SK-N-MC (cell line): ENCODE measurements at regions not wholly inside any gene's neighbourhood (a gene's known extent, or its start where the extent isn't known, plus 50 kb on each side); places are given as distances from the start of the nearest gene placed in this dataset.

Experiments used
- DNase-seq: peaks from one replicate; pipeline ENCODE4 v3.0.0-alpha.2; 2011; ENCODE audit warnings: low read depth, low spot score
- H3K27ac ChIP-seq: fragments of 200-600 bp; sonication (generic); 2 replicates; pipeline ENCODE4 v1.5.1; 2016; ENCODE audit warnings: mixed run types
- H3K36me3 ChIP-seq: fragments of 200-600 bp; sonication (generic); 2 replicates; pipeline ENCODE4 v1.6.1; 2017; ENCODE audit warnings: antibody characterized with exemption, low read length, mixed read lengths; ENCODE audit not compliant: insufficient read depth
- H3K4me3 ChIP-seq: fragments of 200-600 bp; sonication (generic); 2 replicates; pipeline ENCODE4 v1.5.1; 2016
- H3K9ac ChIP-seq: fragments of 200-600 bp; sonication (generic); 2 replicates; pipeline ENCODE4 v1.8.0; 2017; ENCODE audit warnings: mixed run types, mixed read lengths; ENCODE audit not compliant: insufficient read length
- H3K9me3 ChIP-seq: fragments of 200-600 bp; sonication (generic); 2 replicates; pipeline ENCODE4 v1.6.1; 2017; ENCODE audit warnings: low read depth, mild to moderate bottlenecking, antibody characterized with exemption, low read length, moderate library complexity, mixed read lengths
- EZH2 ChIP-seq: fragments of 200-600 bp; sonication (generic); IDR thresholded peaks from one replicate; pipeline ENCODE4 v1.6.1; 2017; ENCODE audit warnings: antibody characterized with exemption
- FOXP2 ChIP-seq: optimal IDR thresholded peaks from 2 replicates; pipeline ENCODE3; 2011; ENCODE audit warnings: mild to moderate bottlenecking, moderate library complexity; ENCODE audit not compliant: insufficient read depth; ENCODE audit errors: extremely low read length, control extremely low read depth
- POLR2AphosphoS5 ChIP-seq: IDR thresholded peaks from 2 replicates; pipeline ENCODE4 v1.6.1; 2012; ENCODE audit warnings: mild to moderate bottlenecking, low read depth, low read length, borderline replicate concordance

GRCh38 chr3:181362378-181362777 is 349.3 kb upstream of the SOX2 start:
- Histone ChIP-seq H3K4me3 (no peak overlapping the region), H3K27ac (no peak overlapping the region), H3K9me3 (no peaks in the 10 kb centered on the region), H3K36me3 (no peaks in the 10 kb centered on the region), H3K9ac (no peak overlapping the region)
- DNase-seq, result no peak
- TF ChIP-seq FOXP2, result no peak
- TF ChIP-seq EZH2, result no peak
- TF ChIP-seq POLR2AphosphoS5, result no peak

DNA sequence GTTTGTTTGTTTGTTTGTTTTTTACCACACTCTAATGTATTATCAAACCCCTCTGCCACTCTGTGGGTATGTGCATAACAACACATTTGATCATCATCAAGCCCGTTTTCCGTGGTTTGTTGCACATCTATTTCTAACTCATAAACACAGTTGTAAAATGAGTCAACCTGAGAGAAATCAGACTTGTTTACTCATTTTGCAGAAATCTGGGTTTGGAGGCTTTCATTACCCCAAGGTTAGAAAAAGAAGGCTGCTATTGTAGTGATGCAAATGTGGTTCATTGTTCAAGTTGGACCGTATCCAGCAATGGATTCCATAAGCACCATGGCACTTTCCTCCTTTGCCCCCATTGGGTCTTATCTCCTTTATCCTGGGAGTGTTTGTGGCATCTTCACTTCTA is 353.2 kb upstream of the SOX2 start:
- H3K27ac ChIP-seq, result no peak overlapping the region
- H3K9me3 ChIP-seq, result no peaks in the 10 kb centered on the region
- TF ChIP-seq EZH2, result no peak
- no peak for TF ChIP-seq FOXP2
- TF ChIP-seq POLR2AphosphoS5, result no peak
- H3K36me3 ChIP-seq, result no peaks in the 10 kb centered on the region
- no peak overlapping the region for H3K4me3 ChIP-seq
- H3K9ac ChIP-seq, result no peak overlapping the region
- DNase-seq, result no peak

DNA sequence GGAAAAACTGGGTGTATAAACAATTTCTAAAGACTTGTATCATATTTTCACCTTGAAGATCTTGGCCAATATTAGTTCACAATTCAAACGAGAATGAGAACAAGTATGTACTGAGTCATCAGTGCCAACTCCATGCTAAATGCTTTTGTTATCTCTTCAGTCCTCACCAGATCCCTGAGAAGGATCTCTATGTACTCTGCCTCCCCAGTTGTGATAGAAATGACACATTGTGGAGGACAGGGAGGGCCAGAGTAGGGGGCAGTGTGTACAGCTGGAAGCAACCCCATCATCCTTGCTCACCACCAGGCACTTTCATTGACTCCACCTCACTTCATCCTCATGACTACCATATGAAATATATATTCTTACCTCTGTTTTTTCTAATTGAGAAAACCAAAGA is 353.7 kb upstream of the SOX2 start:
- Histone ChIP-seq H3K27ac (no peak overlapping the region), H3K4me3 (no peak overlapping the region), H3K9ac (no peak overlapping the region), H3K9me3 (no peaks in the 10 kb centered on the region), H3K36me3 (no peaks in the 10 kb centered on the region)
- TF ChIP-seq EZH2, result no peak
- TF ChIP-seq FOXP2, result no peak
- no peak for TF ChIP-seq POLR2AphosphoS5
- no peak for DNase-seq

DNA sequence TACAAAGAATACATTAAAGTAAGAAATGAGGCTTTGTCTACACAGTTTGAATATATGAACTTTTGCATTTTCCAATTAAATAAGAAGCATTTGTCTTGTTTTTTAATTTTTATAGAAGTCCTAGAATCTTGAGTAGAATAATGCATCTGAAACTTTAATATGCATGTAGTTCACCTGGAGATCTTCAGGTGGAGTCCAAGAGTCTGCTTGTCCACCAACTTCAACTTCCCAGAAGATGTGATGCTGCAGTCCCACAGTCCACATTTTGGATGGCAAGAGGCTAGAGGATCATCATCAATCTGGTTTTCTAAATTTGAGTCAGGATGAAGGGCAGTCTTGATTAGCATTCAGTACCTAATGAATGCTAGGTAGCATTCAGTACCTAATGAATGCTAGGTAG is 357.6 kb upstream of the SOX2 start:
- Histone ChIP-seq H3K36me3 (no peaks in the 10 kb centered on the region), H3K9ac (no peak overlapping the region), H3K4me3 (no peak overlapping the region), H3K9me3 (no peaks in the 10 kb centered on the region), H3K27ac (no peak overlapping the region)
- no peak for DNase-seq
- TF ChIP-seq EZH2, result no peak
- TF ChIP-seq POLR2AphosphoS5, result no peak
- TF ChIP-seq FOXP2, result no peak

GRCh38 chr3:181344331-181344730 is 354.8 kb upstream of the DNAJC19 start:
- DNase-seq, result no peak
- TF ChIP-seq POLR2AphosphoS5 (no peak), EZH2 (no peak), FOXP2 (no peak)
- Histone ChIP-seq H3K9ac (no peak overlapping the region), H3K9me3 (no peaks in the 10 kb centered on the region), H3K4me3 (no peak overlapping the region), H3K36me3 (no peaks in the 10 kb centered on the region), H3K27ac (no peak overlapping the region)

DNA sequence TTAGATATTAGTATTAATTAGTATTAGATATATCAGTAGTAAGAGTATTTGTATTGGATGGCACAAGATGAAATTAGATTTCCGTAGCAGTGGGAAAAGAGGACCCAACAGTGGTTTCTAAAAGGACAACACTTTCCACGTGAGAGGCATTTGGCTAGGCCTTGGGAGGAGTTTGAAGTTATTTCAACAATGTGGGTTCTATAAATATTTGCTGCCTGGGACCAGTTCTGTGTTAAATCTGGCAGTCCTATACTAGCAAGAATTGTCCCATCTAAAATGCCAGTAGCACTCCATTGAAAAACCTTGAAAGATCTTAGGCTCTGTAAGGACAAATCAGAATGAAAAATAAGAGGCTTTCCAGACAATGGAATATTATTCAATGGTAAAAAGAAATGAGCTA is 347.1 kb upstream of the DNAJC19 start:
- H3K9me3 ChIP-seq, result no peaks in the 10 kb centered on the region
- TF ChIP-seq EZH2 (no peak), POLR2AphosphoS5 (no peak), FOXP2 (no peak)
- no peak overlapping the region for H3K27ac ChIP-seq
- no peaks in the 10 kb centered on the region for H3K36me3 ChIP-seq
- no peak overlapping the region for H3K9ac ChIP-seq
- H3K4me3 ChIP-seq, result no peak overlapping the region
- DNase-seq, result no peak

DNA sequence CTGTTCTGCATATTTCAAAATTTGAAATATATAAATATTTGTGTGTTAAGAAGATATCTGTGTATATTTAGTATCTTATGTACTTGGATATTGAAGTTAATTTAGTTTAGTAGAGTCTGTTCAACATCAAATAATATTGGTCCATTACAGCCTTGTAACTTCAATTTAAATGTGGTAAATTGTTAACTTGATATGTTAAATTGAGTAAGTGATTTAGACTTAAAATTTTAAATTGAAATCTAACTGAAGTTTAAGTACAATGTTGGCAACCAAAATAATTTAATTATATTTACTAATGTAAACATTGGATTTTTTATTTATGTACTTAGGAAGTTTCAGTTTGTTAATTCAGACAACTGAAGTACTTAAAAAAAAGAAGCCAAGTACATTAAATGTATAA is 343.9 kb upstream of the DNAJC19 start:
- no peaks in the 10 kb centered on the region for H3K9me3 ChIP-seq
- no peaks in the 10 kb centered on the region for H3K36me3 ChIP-seq
- TF ChIP-seq FOXP2 (no peak), POLR2AphosphoS5 (no peak), EZH2 (no peak)
- no peak for DNase-seq
- no peak overlapping the region for H3K27ac ChIP-seq
- H3K4me3 ChIP-seq, result no peak overlapping the region
- H3K9ac ChIP-seq, result no peak overlapping the region

DNA sequence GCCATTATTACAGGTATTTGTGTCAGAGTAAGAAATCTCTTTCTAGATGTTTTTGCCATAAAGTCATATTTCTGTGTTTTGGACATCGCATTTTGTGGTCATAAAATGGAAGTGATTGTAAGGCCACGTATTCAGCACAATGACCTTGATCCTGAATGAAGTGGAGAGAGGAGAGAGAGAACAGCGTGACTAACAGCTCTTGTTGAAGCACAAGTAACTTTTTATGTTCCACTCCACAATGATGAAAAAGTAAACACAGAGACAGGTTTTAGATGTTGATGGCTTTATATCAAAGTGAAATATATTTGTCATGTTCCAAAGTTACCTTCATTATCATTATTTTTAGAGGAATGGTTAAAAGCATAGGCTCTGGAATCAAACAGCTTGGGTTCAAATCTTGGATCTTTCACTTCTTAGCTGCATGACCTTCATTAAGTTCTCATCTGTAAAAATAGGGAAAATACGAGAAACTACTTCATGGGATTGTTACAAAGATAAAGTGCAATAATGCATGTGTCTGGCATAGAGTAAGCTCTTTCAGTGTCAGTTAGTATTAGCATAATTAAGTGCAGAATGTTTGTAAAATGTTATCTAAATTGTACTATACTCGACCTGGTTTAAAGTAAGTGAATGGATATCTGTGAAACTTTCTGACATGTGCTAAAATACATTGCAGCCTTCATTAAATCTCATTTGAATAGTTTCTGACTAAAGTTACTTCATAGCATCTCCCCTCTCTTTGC is 341.5 kb upstream of the DNAJC19 start:
- Histone ChIP-seq H3K4me3 (no peak overlapping the region), H3K27ac (no peak overlapping the region), H3K9ac (no peak overlapping the region), H3K9me3 (no peaks in the 10 kb centered on the region), H3K36me3 (no peaks in the 10 kb centered on the region)
- no peak for TF ChIP-seq POLR2AphosphoS5
- no peak for TF ChIP-seq EZH2
- no peak for TF ChIP-seq FOXP2
- no peak for DNase-seq

DNA sequence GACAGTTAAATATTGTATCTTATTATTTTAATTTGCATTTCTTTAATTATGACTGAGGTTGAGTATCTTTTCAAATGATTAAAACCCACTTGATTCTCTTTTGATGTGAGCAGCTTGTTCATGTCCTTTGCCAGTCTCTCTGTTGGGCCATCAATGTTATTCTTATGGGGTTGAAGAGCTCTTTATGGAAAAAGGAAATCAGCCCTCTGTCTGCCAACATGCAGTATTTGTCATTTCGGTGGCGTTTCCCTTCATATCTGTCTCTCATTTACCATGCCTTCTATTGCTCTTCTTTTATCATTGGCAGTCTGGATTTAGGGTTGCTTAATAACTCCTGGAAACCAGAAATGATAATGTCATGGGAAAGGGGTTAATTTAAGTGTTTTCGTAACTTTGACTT is 340.7 kb upstream of the DNAJC19 start:
- H3K4me3 ChIP-seq, result no peak overlapping the region
- no peak overlapping the region for H3K9ac ChIP-seq
- no peak for DNase-seq
- H3K27ac ChIP-seq, result no peak overlapping the region
- no peaks in the 10 kb centered on the region for H3K36me3 ChIP-seq
- TF ChIP-seq EZH2 (no peak), FOXP2 (no peak), POLR2AphosphoS5 (no peak)
- H3K9me3 ChIP-seq, result no peaks in the 10 kb centered on the region
